T-cell (primary cell): ENCODE measurements at regions not wholly inside any gene's neighbourhood (a gene's known extent, or its start where the extent isn't known, plus 50 kb on each side); places are given as distances from the start of the nearest gene placed in this dataset.

Source experiments
- ATAC-seq, 4 experiments: fragments of 200-7000 bp in 3 of 4; fragments of 150-1000 bp in 1 of 4; cut with Tn5 transposase; replicated peaks in 1 of 4; 1 replicate in 3 of 4; 2 replicates in 1 of 4; pipeline ENCODE4 v1.10.0; 2021; ENCODE audit warnings: moderate library complexity in 3 of 4, mild to moderate bottlenecking in 2 of 4, moderate number of reproducible peaks in 1 of 4
- CTCF ChIA-PET, 2 donors: fragments of 300-600 bp; sonication (Branson Sonifier 250); formaldehyde crosslinking; loops; one replicate each; lab custom pipeline; 2022; ENCODE audit warnings: antibody characterized with exemption in 2 of 2; lab: Charles Lee
- POLR2A ChIA-PET, 2 donors: fragments of 300-600 bp; sonication (Branson Sonifier 250); formaldehyde crosslinking; loops; one replicate each; lab custom pipeline; 2022; ENCODE audit warnings: antibody characterized with exemption in 2 of 2; lab: Charles Lee
- DNase-seq, 35 experiments: peaks; one replicate each; pipeline versions ENCODE4 v3.0.0 to v3.0.0-alpha.2; 2013 to 2023
- H3K27ac ChIP-seq: one replicate; pipeline ENCODE4 v1.5.1; 2013; ENCODE audit warnings: low read length
- H3K27me3 ChIP-seq, 2 experiments: replicated peaks in 1 of 2; 1 replicate in 1 of 2; 2 replicates in 1 of 2; pipeline versions ENCODE4 v1.6.1 to v1.7.0; 2013; ENCODE audit warnings: low read length in 1 of 2, mixed read lengths in 1 of 2; ENCODE audit not compliant: control insufficient read depth in 2 of 2, insufficient read depth in 2 of 2; ENCODE audit errors: extremely low read depth in 1 of 2
- H3K36me3 ChIP-seq, 2 donors: 1 replicate in 1 of 2; 2 replicates in 1 of 2; pipeline versions ENCODE4 v1.6.1 to v1.7.0; 2013; ENCODE audit warnings: low read length in 1 of 2; ENCODE audit not compliant: control insufficient read depth in 2 of 2, insufficient read depth in 1 of 2; ENCODE audit errors: extremely low read depth in 1 of 2
- H3K4me1 ChIP-seq, 2 experiments: 1 replicate in 1 of 2; 2 replicates in 1 of 2; pipeline versions ENCODE4 v1.6.1 to v1.7.0; 2013; ENCODE audit warnings: low read length in 2 of 2, mixed read lengths in 1 of 2; ENCODE audit not compliant: insufficient read depth in 2 of 2, control insufficient read depth in 1 of 2; ENCODE audit errors: extremely low read depth in 1 of 2
- H3K4me3 ChIP-seq, 2 donors: 1 replicate in 1 of 2; 2 replicates in 1 of 2; pipeline versions ENCODE4 v1.5.1 to v1.7.0; 2013; ENCODE audit warnings: mild to moderate bottlenecking in 2 of 2, low read length in 1 of 2, moderate library complexity in 1 of 2; ENCODE audit not compliant: control insufficient read depth in 1 of 2; ENCODE audit errors: extremely low read depth in 1 of 2
- H3K9me3 ChIP-seq: 2 replicates; pipeline ENCODE4 v1.7.0; 2013
- H3K27ac Mint-ChIP-seq, 2 donors: one replicate each; pipeline ENCODE4 v1.8.0; 2020 to 2021; ENCODE audit warnings: mild to moderate bottlenecking in 2 of 2, mixed read lengths in 2 of 2
- H3K27me3 Mint-ChIP-seq, 2 donors: one replicate each; pipeline ENCODE4 v1.8.0; 2021 to 2022; ENCODE audit warnings: mixed read lengths in 2 of 2
- H3K36me3 Mint-ChIP-seq: one replicate; pipeline ENCODE4 v1.8.0; 2021; ENCODE audit warnings: mixed read lengths
- H3K4me1 Mint-ChIP-seq, 3 donors: one replicate each; pipeline ENCODE4 v1.8.0; 2020 to 2022; ENCODE audit warnings: mixed read lengths in 3 of 3, mild to moderate bottlenecking in 1 of 3
- H3K4me3 Mint-ChIP-seq, 3 donors: one replicate each; pipeline ENCODE4 v1.8.0; 2020 to 2022; ENCODE audit warnings: mild to moderate bottlenecking in 3 of 3, mixed read lengths in 3 of 3, moderate library complexity in 3 of 3
- H3K9me3 Mint-ChIP-seq, 3 donors: one replicate each; pipeline ENCODE4 v1.8.0; 2020 to 2022; ENCODE audit warnings: mixed read lengths in 3 of 3
- whole genome bisulfite sequencing: methylation state at CpG from one replicate; pipeline ENCODE4 v1.1.5; 2013; ENCODE audit warnings: missing lambda C conversion rate; ENCODE audit not compliant: insufficient coverage; 5-methylcytosine and 5-hydroxymethylcytosine counted together

GRCh38 chr10:47140761-47141348 is 159.1 kb upstream of the GDF10 start:
- ChIA-PET POLR2A (no interaction called here), CTCF (no interaction called here)
- Mint-ChIP-seq H3K4me1 (peaks cover 0 to 11% (median 4%) of the 10 kb centered on the region in 3 donors), H3K9me3 (no peaks in the 10 kb centered on the region), H3K27me3 (no peaks in the 10 kb centered on the region), H3K27ac (no peak overlapping the region), H3K4me3 (no peak overlapping the region), H3K36me3 (no peaks in the 10 kb centered on the region)
- no peak overlapping the region for H3K4me3 ChIP-seq
- H3K36me3 ChIP-seq, result no peaks in the 10 kb centered on the region
- ATAC-seq (no peak), DNase-seq (no peak)
- H3K9me3 ChIP-seq, result no peaks in the 10 kb centered on the region
- peaks cover 0 to 6% of the 10 kb centered on the region in 2 experiments for H3K27me3 ChIP-seq
- WGBS, result 100% methylated on average over 2 of the region's 6 CpGs
- no peaks in the 10 kb centered on the region for H3K4me1 ChIP-seq
- H3K27ac ChIP-seq, result no peak overlapping the region

- H3K4me3 ChIP-seq, result no peak overlapping the region
- no peaks in the 10 kb centered on the region for H3K9me3 ChIP-seq
- peaks cover 0 to 6% of the 10 kb centered on the region in 2 experiments for H3K27me3 ChIP-seq
- DNase-seq, result no peak
- no peaks in the 10 kb centered on the region for H3K36me3 Mint-ChIP-seq
- ChIA-PET POLR2A (no interaction called here), CTCF (no interaction called here)
- 84% methylated on average over 3 of the region's 5 CpGs for WGBS
- H3K36me3 ChIP-seq, result no peaks in the 10 kb centered on the region
- peaks cover 0 to 11% (median 4%) of the 10 kb centered on the region in 3 donors for H3K4me1 Mint-ChIP-seq
- no peaks in the 10 kb centered on the region for H3K4me1 ChIP-seq
- no peaks in the 10 kb centered on the region for H3K27me3 Mint-ChIP-seq
- no peak overlapping the region for H3K4me3 Mint-ChIP-seq
- H3K27ac ChIP-seq, result no peak overlapping the region
- H3K9me3 Mint-ChIP-seq, result no peaks in the 10 kb centered on the region
- no peak for ATAC-seq
- H3K27ac Mint-ChIP-seq, result no peak overlapping the region
These were observed 158.6 kb upstream of the GDF10 start for GRCh38 chr10:47141349-47141748.

GRCh38 chr10:47143072-47143471 is 156.9 kb upstream of the GDF10 start:
- Histone ChIP-seq H3K36me3 (no peaks in the 10 kb centered on the region), H3K9me3 (no peaks in the 10 kb centered on the region), H3K4me1 (no peaks in the 10 kb centered on the region), H3K27me3 (peaks cover 0 to 6% of the 10 kb centered on the region in 2 experiments), H3K4me3 (no peak overlapping the region), H3K27ac (no peak overlapping the region)
- ChIA-PET CTCF (no interaction called here), POLR2A (interaction anchor here in 1 of 2 donors (0.7 kb wide), 1 partner anchor 36 kb away, joined by 11 read pairs; no protein-coding TSS in a partner anchor)
- Mint-ChIP-seq H3K4me1 (peaks cover 0 to 11% (median 4%) of the 10 kb centered on the region in 3 donors), H3K27ac (no peak overlapping the region), H3K4me3 (no peak overlapping the region), H3K9me3 (no peaks in the 10 kb centered on the region), H3K36me3 (no peaks in the 10 kb centered on the region), H3K27me3 (no peaks in the 10 kb centered on the region)
- DNase-seq (no peak), ATAC-seq (no peak)
- 81% methylated on average over 9 of the region's 9 CpGs for WGBS

- DNase-seq (no peak), ATAC-seq (no peak)
- POLR2A ChIA-PET, result interaction anchor here in 1 of 2 donors (0.7 kb wide), 1 partner anchor 37 kb away, joined by 11 read pairs; no protein-coding TSS in a partner anchor
- Histone ChIP-seq H3K4me3 (no peak overlapping the region), H3K36me3 (no peaks in the 10 kb centered on the region), H3K4me1 (no peaks in the 10 kb centered on the region), H3K9me3 (no peaks in the 10 kb centered on the region), H3K27me3 (peaks cover 0 to 6% of the 10 kb centered on the region in 2 experiments), H3K27ac (no peak overlapping the region)
- Mint-ChIP-seq H3K9me3 (no peaks in the 10 kb centered on the region), H3K4me1 (peaks cover 0 to 11% (median 4%) of the 10 kb centered on the region in 3 donors), H3K36me3 (no peaks in the 10 kb centered on the region), H3K27ac (no peak overlapping the region), H3K4me3 (no peak overlapping the region), H3K27me3 (no peaks in the 10 kb centered on the region)
- CTCF ChIA-PET, result no interaction called here
- 83% methylated on average over 1 of the region's 1 CpG for WGBS
These were observed 156.5 kb upstream of the GDF10 start for GRCh38 chr10:47143473-47143872.

GRCh38 chr10:47144525-47144924 is 155.5 kb upstream of the GDF10 start:
- Histone ChIP-seq H3K4me3 (no peak overlapping the region), H3K9me3 (no peaks in the 10 kb centered on the region), H3K27me3 (peaks cover 0 to 6% of the 10 kb centered on the region in 2 experiments), H3K27ac (no peak overlapping the region), H3K4me1 (no peaks in the 10 kb centered on the region), H3K36me3 (no peaks in the 10 kb centered on the region)
- CTCF ChIA-PET, result no interaction called here
- peaks cover 0 to 5% (median 3%) of the 10 kb centered on the region in 3 donors for H3K4me1 Mint-ChIP-seq
- H3K9me3 Mint-ChIP-seq, result no peaks in the 10 kb centered on the region
- DNase-seq, result no peak
- POLR2A ChIA-PET, result no interaction called here
- no peak overlapping the region for H3K4me3 Mint-ChIP-seq
- no peak overlapping the region for H3K27ac Mint-ChIP-seq
- no peaks in the 10 kb centered on the region for H3K36me3 Mint-ChIP-seq
- ATAC-seq, result no peak
- WGBS, result 95% methylated on average over 3 of the region's 3 CpGs
- H3K27me3 Mint-ChIP-seq, result no peaks in the 10 kb centered on the region

GRCh38 chr10:47145290-47145934 is 154.6 kb upstream of the GDF10 start:
- no peaks in the 10 kb centered on the region for H3K4me1 ChIP-seq
- DNase-seq, result no peak
- WGBS, result no CpG with 5 or more reads among the region's 5 CpGs
- H3K36me3 ChIP-seq, result no peaks in the 10 kb centered on the region
- H3K27ac ChIP-seq, result no peak overlapping the region
- H3K9me3 ChIP-seq, result no peaks in the 10 kb centered on the region
- Mint-ChIP-seq H3K27ac (no peak overlapping the region), H3K9me3 (no peaks in the 10 kb centered on the region), H3K4me3 (no peak overlapping the region), H3K36me3 (no peaks in the 10 kb centered on the region), H3K4me1 (peaks cover 0 to 5% (median 3%) of the 10 kb centered on the region in 3 donors), H3K27me3 (no peaks in the 10 kb centered on the region)
- no peak overlapping the region for H3K4me3 ChIP-seq
- no peak for ATAC-seq
- POLR2A ChIA-PET, result no interaction called here
- H3K27me3 ChIP-seq, result peaks cover 0 to 6% of the 10 kb centered on the region in 2 experiments
- CTCF ChIA-PET, result no interaction called here
